Endothelial cell (in vitro differentiated cells): ENCODE measurements at regions not wholly inside any gene's neighbourhood (a gene's known extent, or its start where the extent isn't known, plus 50 kb on each side); places are given as distances from the start of the nearest gene placed in this dataset.

Source experiments
- DNase-seq: peaks from one replicate; pipeline ENCODE4 v3.0.0; 2021; ENCODE audit warnings: low spot score
- H3K27ac Mint-ChIP-seq: one replicate; pipeline ENCODE4 v1.8.0; 2021; ENCODE audit warnings: mixed read lengths, inconsistent platforms; ENCODE audit not compliant: unreplicated experiment
- H3K27me3 Mint-ChIP-seq: one replicate; pipeline ENCODE4 v1.8.0; 2021; ENCODE audit warnings: mild to moderate bottlenecking, moderate library complexity, mixed read lengths, inconsistent platforms; ENCODE audit not compliant: unreplicated experiment
- H3K36me3 Mint-ChIP-seq: one replicate; pipeline ENCODE4 v1.8.0; 2021; ENCODE audit warnings: mild to moderate bottlenecking, low read depth, mixed read lengths, inconsistent platforms; ENCODE audit not compliant: unreplicated experiment
- H3K4me1 Mint-ChIP-seq: one replicate; pipeline ENCODE4 v1.8.0; 2021; ENCODE audit warnings: mild to moderate bottlenecking, mixed read lengths, inconsistent platforms; ENCODE audit not compliant: unreplicated experiment
- H3K4me3 Mint-ChIP-seq: one replicate; pipeline ENCODE4 v1.8.0; 2021; ENCODE audit warnings: mild to moderate bottlenecking, mixed read lengths, inconsistent platforms; ENCODE audit not compliant: unreplicated experiment
- H3K9me3 Mint-ChIP-seq: one replicate; pipeline ENCODE4 v1.8.0; 2021; ENCODE audit warnings: mixed read lengths, inconsistent platforms; ENCODE audit not compliant: unreplicated experiment
- CTCF ChIP-seq: fragments of 200-600 bp; sonication (generic); IDR thresholded peaks from one replicate; pipeline ENCODE4 v1.5.0; 2021; ENCODE audit warnings: antibody characterized with exemption; ENCODE audit not compliant: unreplicated experiment

DNA sequence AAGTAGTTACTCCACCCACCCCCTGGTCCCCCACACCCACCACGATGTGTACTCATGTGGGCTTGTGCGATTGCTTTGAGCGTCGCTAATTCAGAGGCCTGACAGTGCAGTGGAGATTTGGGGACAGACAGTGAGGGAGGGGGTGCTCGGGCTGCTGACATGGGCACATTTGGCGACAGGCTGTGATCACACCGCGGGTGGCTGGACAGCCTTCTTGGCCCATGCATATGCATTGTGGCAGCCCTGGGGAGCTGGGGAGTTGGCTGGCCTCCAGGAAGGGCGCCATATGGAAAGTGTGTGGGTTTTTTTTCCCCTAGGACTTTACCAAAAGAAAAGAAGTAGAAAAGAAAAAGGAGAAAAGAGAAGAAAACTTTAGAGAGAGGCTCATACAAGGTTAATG is 275.5 kb upstream of the N4BP1 start:
- H3K36me3 Mint-ChIP-seq, result no peaks in the 10 kb centered on the region
- H3K27me3 Mint-ChIP-seq, result peaks cover 2% of the 10 kb centered on the region
- no peaks in the 10 kb centered on the region for H3K4me1 Mint-ChIP-seq
- no peaks in the 10 kb centered on the region for H3K9me3 Mint-ChIP-seq
- H3K27ac Mint-ChIP-seq, result no peak overlapping the region
- TF ChIP-seq CTCF, result no peak
- no peak for DNase-seq
- no peak overlapping the region for H3K4me3 Mint-ChIP-seq

GRCh38 chr16:48881272-48881671 is 271.3 kb upstream of the N4BP1 start:
- no peaks in the 10 kb centered on the region for H3K36me3 Mint-ChIP-seq
- no peak for TF ChIP-seq CTCF
- peaks cover 2% of the 10 kb centered on the region for H3K27me3 Mint-ChIP-seq
- DNase-seq, result no peak
- no peak overlapping the region for H3K27ac Mint-ChIP-seq
- no peaks in the 10 kb centered on the region for H3K4me1 Mint-ChIP-seq
- no peak overlapping the region for H3K4me3 Mint-ChIP-seq
- H3K9me3 Mint-ChIP-seq, result no peaks in the 10 kb centered on the region

GRCh38 chr16:48879223-48880122 is 269.5 kb upstream of the N4BP1 start:
- H3K27ac Mint-ChIP-seq, result no peak overlapping the region
- DNase-seq, result no peak
- no peak overlapping the region for H3K4me3 Mint-ChIP-seq
- H3K36me3 Mint-ChIP-seq, result no peaks in the 10 kb centered on the region
- H3K4me1 Mint-ChIP-seq, result no peaks in the 10 kb centered on the region
- peaks cover 2% of the 10 kb centered on the region for H3K27me3 Mint-ChIP-seq
- TF ChIP-seq CTCF, result no peak
- no peaks in the 10 kb centered on the region for H3K9me3 Mint-ChIP-seq

- no peak for DNase-seq
- no peaks in the 10 kb centered on the region for H3K36me3 Mint-ChIP-seq
- no peak for TF ChIP-seq CTCF
- H3K9me3 Mint-ChIP-seq, result no peaks in the 10 kb centered on the region
- H3K27me3 Mint-ChIP-seq, result peaks cover 2% of the 10 kb centered on the region
- H3K4me3 Mint-ChIP-seq, result no peak overlapping the region
- no peaks in the 10 kb centered on the region for H3K4me1 Mint-ChIP-seq
- H3K27ac Mint-ChIP-seq, result no peak overlapping the region
Measured at GRCh38 chr16:48877946-48878345, 268.0 kb upstream of the N4BP1 start.

- no peaks in the 10 kb centered on the region for H3K36me3 Mint-ChIP-seq
- H3K27me3 Mint-ChIP-seq, result no peaks in the 10 kb centered on the region
- no peaks in the 10 kb centered on the region for H3K9me3 Mint-ChIP-seq
- no peak overlapping the region for H3K27ac Mint-ChIP-seq
- no peak for DNase-seq
- no peaks in the 10 kb centered on the region for H3K4me1 Mint-ChIP-seq
- H3K4me3 Mint-ChIP-seq, result no peak overlapping the region
- no peak for TF ChIP-seq CTCF
Measured at GRCh38 chr16:48870141-48870540, 260.2 kb upstream of the N4BP1 start.
